ENCODE measurements at regions not wholly inside any gene's neighbourhood (a gene's known extent, or its start where the extent isn't known, plus 50 kb on each side); places are given as distances from the start of the nearest gene placed in this dataset.

DNA sequence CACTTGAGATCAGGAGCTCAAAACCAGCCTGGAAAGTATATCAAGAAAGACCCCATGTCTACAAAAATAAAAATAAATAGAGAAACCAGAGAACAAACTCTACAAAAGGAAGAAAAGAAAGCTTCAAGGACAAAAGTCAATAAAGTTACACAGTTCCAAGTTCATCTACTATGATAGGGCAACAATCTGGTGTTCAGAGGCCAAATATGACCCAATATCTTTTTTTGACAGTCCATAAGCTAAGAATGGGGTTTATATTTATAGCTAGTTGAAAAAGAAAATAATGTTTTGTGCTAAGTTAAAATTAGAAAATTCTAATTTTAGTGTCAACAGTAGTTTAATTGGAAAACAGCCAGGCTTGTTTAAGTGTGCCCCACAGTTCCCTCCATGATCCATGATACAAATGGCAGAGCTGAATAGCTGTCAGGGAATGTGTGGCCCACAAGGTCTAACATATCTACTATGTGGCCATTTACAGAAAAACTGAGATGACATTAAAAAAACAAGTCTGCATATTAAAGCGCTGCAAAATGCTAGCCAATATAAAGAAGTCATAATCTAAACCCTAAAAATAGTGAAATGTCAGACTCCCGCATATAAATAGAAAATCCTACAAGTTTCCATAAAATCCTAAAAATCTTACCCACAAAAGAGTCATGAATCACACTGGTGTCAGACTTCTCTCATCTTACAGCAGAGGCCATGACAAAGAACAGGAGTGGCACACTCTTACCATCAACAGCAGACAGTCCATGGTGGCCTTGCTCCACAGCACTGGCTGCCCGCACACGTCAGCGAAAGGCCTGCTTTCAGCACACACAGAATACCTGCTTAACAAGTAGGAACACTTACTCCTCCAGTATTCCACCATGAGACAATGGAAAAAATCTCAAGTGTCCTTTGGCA lies 281.9 kb upstream of the HSFY2 start:
- TF ChIP-seq POLR2A (IDR thresholded peaks at IDR 0.05; ENCODE audit: low read depth, low read length) = no peak
- DNase-seq (ENCODE audit: insufficient read length, low spot score) (no peak), FAIRE-seq (no peak)

DNA sequence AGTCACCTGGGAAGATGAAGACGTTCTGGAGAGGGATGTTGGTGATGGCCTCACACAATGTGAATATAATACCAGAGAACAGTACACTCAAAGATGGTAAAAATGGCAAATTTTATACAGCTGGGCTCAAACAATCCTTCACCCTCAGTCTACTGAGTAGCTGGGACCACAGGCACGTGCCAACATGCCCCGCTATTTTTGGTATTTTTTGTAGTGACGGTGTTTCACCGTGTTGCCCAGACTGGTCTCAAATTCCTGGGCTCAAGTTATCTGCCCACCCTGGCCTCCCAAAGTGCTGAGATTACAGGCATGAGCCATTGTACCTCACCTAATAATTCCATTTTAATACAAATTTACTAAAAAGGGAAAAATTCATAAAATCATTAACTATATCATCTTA lies 280.3 kb upstream of the HSFY2 start:
- DNase-seq (ENCODE audit: insufficient read length, low spot score) = no peak
- FAIRE-seq = no peak
- TF ChIP-seq POLR2A (IDR thresholded peaks at IDR 0.05; ENCODE audit: low read depth, low read length) = no peak

DNA sequence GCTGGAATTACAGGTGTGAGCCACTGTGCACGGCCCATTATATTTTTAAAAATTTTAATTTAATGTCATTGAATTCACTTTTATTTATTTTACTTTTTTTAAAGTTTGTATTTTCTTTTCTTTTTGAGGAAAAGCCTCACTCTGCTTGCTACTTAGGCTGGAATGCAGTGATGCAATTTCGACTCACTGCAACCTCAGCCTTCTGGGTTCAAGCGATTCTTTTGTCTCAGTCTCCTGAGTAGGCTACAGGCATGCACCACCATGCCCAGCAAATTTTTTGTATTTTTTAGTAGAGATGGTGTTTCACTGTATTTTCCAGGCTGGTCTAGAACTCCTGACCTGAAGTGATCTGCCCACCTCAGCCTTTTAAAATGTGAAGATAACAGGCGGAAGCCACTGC lies 277.5 kb upstream of the HSFY2 start:
- no peak for TF ChIP-seq POLR2A (IDR thresholded peaks at IDR 0.05; ENCODE audit: low read depth, low read length)
- DNase-seq (ENCODE audit: insufficient read length, low spot score) (no peak), FAIRE-seq (no peak)

DNA sequence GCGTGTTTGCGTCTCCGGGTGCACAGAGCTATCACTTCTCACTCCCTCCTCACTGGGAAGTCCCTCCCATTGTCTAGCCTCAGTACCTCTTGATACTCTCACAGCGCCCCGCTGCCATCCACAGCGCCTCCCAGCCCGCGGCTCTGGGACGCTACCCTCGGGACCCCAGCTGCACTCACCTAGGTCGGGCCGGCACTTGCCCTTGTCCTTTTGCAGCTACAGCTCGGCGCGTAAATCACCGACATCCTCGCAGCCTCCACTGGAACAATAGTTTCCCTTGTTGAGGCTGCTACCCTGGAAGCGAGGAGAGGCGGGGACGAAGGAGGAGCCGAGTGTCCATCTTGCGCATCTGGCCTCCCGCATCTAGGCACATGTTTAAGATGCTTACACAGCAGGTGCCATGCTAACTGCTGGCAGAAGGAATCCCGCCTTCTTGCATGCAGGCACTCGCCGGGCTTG lies 269.5 kb upstream of the HSFY2 start:
- DNase-seq (ENCODE audit: insufficient read length, low spot score) = no peak
- no peak for FAIRE-seq
- TF ChIP-seq POLR2A (IDR thresholded peaks at IDR 0.05; ENCODE audit: low read depth, low read length) = no peak

DNA sequence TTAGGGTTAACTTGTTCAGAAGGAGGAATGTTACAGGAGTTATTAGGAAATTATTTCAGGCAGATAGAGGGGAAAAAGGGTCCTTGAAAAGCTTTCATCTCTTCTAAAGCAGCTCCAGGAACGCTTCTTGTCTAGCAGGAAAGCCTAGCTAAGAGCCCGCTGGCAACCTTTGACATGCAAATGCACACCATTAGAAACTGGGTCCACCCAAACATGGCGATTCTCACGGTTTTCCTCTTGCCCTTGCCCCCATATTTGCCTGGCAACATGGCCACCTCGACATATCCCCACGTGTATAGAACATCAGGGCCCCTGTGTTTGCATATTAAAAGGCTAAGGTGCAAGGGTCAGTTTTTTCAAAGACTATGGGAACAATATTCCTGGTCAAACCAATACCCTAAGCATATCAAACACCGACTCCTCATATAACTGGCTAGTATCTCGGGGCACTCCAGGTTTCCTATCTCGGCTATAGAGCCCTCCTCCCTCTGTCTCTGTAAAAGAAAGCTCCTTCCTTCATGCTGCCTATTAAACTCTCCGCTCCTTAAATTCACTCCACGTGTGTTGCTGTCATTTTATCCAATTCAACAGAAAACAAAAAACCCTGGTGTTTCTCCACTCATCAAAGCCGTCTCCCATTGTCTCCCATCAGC lies 268.9 kb upstream of the HSFY2 start:
- FAIRE-seq (no peak), DNase-seq (ENCODE audit: insufficient read length, low spot score) (no peak)
- no peak for TF ChIP-seq POLR2A (IDR thresholded peaks at IDR 0.05; ENCODE audit: low read depth, low read length)

DNA sequence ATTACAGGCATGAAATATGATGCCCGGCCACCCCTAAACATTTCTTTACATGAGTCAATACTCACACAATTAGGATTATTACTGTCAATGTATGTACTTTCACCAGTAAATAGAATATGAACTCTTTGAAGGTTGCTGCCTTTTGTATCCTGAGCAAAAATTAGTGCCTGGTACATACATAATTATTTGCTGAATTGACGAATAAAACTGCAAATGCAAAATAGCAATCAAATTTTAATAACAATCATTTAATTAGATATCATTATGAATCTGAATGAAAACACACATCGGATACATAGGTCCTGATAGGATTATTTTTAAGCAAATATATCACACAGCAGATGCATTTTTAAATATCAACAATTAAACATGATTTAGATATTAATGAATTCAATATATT lies 253.1 kb upstream of the HSFY2 start:
- TF ChIP-seq POLR2A (IDR thresholded peaks at IDR 0.05; ENCODE audit: low read depth, low read length) = no peak
- no peak for DNase-seq (ENCODE audit: insufficient read length, low spot score)
- no peak for FAIRE-seq

DNA sequence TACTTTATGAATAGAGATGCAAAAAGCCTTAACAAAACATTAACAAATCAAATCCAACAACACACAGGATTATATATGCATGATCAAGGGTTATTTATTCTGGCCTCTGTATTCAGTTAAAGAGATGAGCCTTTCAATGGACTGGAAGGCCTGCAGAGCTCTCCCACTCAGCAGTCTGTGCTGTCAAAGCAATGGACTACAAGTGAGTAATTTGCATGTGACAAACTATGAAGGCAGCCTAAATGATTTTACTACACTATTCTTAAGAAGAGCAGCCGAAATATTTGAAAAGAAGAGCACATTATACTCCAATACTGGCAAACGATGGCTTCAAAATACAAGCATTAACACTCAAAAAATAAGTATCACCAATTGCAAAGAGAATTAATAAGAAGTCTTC lies 250.4 kb upstream of the HSFY2 start:
- no peak for DNase-seq (ENCODE audit: insufficient read length, low spot score)
- FAIRE-seq = no peak
- TF ChIP-seq POLR2A (IDR thresholded peaks at IDR 0.05; ENCODE audit: low read depth, low read length) = no peak

DNA sequence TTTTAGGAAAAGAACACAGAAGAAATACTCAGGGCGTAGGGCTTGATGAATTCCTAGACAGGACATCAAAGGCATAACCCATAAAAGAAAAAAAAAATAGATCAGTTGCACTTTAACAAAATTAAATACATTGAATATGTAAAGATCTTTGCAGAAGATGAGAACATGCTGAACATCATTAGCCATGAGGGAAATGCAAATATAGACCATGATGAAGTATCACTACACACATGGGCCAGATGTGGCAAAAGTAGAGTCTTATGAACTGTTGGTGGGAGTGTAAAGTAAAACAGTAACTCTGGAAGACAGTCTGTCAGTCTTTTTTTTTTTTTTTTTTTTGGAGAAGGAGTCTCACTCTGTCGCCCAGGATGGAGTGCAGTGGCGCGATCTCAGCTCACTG lies 246.7 kb upstream of the HSFY2 start:
- no peak for TF ChIP-seq POLR2A (IDR thresholded peaks at IDR 0.05; ENCODE audit: low read depth, low read length)
- FAIRE-seq (no peak), DNase-seq (ENCODE audit: insufficient read length, low spot score) (no peak)

DNA sequence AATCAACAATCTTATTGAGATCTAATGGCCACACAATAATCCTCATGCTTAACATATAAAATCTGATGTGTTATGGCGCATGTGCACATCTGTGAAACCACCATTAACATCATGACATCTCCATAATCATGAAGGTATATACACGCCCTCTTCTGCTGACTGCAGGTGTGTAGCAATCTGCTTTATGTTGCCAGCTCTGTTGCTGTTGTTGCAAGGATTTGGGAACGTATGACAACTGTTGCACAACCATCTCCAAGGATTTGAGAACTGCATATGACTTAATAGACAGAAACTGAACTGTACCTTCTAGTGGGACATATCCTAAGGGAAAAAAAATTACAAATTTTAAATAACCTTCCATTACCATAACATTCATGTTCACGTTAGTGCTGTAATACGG lies 243.5 kb upstream of the HSFY2 start:
- no peak for TF ChIP-seq POLR2A (IDR thresholded peaks at IDR 0.05; ENCODE audit: low read depth, low read length)
- FAIRE-seq (no peak), DNase-seq (ENCODE audit: insufficient read length, low spot score) (no peak)

DNA sequence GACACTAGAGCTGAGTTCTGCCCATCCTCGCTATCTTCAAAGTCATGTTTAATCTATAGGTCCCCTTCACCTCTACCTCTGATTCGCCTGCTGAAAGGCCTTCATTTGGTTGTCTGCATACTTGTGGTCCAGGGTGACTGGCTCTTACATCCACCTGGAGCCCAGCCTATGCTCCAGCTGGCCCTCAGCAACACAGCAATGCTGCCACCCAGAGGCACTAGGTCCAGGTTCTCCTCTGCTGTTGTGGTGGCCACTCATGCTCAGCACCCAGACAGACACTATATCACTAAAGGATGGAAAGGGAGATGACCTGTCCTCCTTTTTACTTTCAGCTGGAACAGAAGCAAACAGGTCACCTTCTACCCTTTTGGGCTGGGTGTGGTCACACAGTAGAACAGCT lies 242.3 kb upstream of the HSFY2 start:
- DNase-seq (ENCODE audit: insufficient read length, low spot score) (no peak), FAIRE-seq (no peak)
- no peak for TF ChIP-seq POLR2A (IDR thresholded peaks at IDR 0.05; ENCODE audit: low read depth, low read length)

DNA sequence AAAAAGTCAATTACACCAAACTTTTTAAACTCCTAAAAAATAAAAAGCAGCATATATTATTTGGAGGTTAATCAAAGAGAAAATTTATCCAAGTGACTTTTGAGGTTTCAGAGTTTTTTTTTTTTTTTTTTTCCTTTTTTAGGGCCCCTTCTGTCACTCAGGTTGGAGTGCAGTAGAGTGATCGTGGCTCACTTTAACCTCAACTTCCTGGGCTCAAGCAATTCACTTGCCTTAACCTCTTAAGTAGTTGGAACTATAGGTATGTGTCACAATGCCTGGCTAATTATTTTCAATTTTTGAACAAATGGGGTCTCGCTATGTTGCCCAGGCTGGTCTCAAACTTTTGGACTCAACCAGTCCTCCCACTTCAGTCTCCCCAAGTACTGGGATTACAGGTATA lies 241.7 kb upstream of the HSFY2 start:
- FAIRE-seq (no peak), DNase-seq (ENCODE audit: insufficient read length, low spot score) (no peak)
- no peak for TF ChIP-seq POLR2A (IDR thresholded peaks at IDR 0.05; ENCODE audit: low read depth, low read length)

DNA sequence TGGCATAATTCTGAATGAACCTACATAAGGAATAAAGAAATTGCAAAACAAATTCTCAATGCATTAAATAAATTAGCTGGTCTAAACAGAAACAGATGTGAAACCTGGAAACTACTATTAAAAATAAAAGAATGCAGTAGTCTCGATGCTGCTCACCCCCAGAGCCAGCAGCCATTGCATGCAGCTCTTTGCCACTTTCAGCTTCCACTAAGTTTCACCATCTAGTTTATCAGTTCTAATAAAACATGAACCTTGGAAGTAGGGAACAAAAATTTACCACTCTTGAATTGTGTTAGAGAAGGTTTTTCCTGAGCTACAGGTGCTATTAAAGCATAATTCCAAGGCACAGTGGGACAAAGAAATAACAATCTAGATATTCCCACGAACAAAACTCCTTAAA lies 239.4 kb upstream of the HSFY2 start:
- FAIRE-seq (no peak), DNase-seq (ENCODE audit: insufficient read length, low spot score) (no peak)
- TF ChIP-seq POLR2A (IDR thresholded peaks at IDR 0.05; ENCODE audit: low read depth, low read length) = no peak

DNA sequence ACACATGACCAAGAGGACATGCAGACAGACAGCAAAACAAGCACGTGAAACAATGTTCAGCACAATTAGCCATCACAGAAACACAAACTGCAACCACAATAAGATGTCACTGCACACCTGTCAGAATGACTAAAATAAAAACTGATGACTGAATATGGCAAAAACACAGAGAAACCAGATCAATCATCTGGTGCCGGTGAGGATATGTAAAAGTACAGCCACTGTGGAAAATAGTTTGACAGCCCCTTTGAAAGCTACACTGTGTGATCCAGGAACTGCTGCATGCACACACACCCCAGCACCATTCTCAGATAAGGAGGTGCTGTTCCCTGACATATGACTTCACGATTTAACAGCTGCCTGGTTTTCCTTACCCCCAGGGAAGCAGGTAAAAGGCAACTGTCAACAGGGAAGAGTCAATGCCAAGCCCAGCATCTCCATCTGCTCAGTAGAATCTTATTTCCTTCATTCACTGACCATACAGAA lies 238.1 kb upstream of the HSFY2 start:
- FAIRE-seq = no peak

DNA sequence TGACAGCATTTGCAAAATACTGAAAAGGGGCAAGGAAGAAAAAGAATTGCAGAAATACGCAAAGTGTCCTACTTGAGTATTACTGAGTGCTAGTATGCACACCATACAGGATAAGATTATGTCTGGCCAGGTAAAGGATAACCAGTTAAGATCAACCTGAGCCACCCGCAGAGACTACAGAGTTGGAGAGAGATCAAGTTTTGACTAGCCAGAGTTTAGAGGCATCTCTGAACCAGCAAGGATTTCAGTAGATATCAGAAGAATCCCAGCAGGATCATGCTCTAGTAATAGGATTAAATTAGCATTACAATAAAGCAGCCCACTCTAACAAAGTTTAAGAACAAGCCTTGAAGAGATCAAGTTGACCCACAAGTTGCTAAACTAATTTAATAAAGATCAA lies 232.7 kb upstream of the HSFY2 start:
- FAIRE-seq = no peak
- DNase-seq (ENCODE audit: insufficient read length, low spot score) = no peak

More for the DNA sequence above, 238.1 kb upstream of the HSFY2 start:
- DNase-seq (ENCODE audit: insufficient read length, low spot score) = no peak
- TF ChIP-seq POLR2A (IDR thresholded peaks at IDR 0.05; ENCODE audit: low read depth, low read length) = no peak

DNA sequence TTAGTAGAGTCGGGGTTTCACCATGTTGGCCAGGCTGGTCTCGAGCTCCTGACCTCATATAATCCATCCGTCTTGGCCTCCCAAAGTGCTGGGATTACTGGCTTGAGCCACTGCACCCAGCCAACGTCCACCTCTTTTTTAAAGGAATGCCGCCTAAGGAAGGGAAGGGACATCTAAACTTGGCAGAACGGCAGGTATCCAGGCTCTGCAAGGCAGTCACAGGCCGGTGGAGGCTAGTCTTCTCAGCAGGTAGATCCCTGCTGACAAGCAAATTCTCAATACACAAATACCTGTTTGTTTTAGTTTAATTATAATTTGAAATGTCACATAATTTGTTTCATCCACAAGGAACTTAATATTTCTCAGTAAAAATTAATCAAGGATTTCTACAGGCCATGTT lies 232.0 kb upstream of the HSFY2 start:
- no peak for DNase-seq (ENCODE audit: insufficient read length, low spot score)
- no peak for TF ChIP-seq POLR2A (IDR thresholded peaks at IDR 0.05; ENCODE audit: low read depth, low read length)
- no peak for FAIRE-seq

More for the DNA sequence above, 232.7 kb upstream of the HSFY2 start:
- TF ChIP-seq POLR2A (IDR thresholded peaks at IDR 0.05; ENCODE audit: low read depth, low read length) = no peak

Data from H54 (cell line).